Body of pancreas (tissue), 4 donors: ENCODE measurements at regions not wholly inside any gene's neighbourhood (a gene's known extent, or its start where the extent isn't known, plus 50 kb on each side); places are given as distances from the start of the nearest gene placed in this dataset.

Experiments
- POLR2A ChIP-seq, 3 donors: fragments of 450-650 bp; IDR thresholded peaks; one replicate each; pipeline ENCODE4 v1.6.1; 2016; ENCODE audit warnings: antibody characterized with exemption in 3 of 3, mild to moderate bottlenecking in 2 of 3
- TF ChIP-seq, protein P1 (sequence below), 7 experiments: fragments of 450-650 bp in 4 of 7; fragments of 200-600 bp in 3 of 7; sonication (generic) in 3 of 7; IDR thresholded peaks; one replicate each; pipeline ENCODE4 v1.5.1; 2016 to 2019; ENCODE audit warnings: antibody characterized with exemption in 7 of 7

DNA sequence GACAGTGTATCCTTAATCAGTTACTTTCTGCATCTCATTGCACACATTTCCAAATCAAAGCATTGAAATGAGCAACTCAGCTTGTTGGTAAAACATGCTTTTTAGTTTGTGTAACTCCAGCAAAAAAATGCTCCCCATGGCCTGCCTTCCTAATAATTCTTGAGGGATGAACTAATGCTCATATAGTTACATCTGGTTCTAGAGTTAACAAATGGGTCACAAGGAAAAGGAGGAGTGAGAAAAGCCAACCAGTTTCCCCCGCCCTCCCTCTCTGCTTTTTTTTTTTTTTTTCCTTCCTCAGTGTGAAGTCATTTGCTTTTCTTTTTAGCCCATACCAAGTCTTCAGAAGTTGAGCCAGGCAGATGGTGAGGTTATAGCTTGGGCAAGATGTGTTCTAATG is 231.7 kb downstream of the MTX2 start:
- TF ChIP-seq, protein P1, sequence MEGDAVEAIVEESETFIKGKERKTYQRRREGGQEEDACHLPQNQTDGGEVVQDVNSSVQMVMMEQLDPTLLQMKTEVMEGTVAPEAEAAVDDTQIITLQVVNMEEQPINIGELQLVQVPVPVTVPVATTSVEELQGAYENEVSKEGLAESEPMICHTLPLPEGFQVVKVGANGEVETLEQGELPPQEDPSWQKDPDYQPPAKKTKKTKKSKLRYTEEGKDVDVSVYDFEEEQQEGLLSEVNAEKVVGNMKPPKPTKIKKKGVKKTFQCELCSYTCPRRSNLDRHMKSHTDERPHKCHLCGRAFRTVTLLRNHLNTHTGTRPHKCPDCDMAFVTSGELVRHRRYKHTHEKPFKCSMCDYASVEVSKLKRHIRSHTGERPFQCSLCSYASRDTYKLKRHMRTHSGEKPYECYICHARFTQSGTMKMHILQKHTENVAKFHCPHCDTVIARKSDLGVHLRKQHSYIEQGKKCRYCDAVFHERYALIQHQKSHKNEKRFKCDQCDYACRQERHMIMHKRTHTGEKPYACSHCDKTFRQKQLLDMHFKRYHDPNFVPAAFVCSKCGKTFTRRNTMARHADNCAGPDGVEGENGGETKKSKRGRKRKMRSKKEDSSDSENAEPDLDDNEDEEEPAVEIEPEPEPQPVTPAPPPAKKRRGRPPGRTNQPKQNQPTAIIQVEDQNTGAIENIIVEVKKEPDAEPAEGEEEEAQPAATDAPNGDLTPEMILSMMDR (IDR thresholded peaks at IDR 0.05), result no peak
- TF ChIP-seq POLR2A (IDR thresholded peaks at IDR 0.05), result no peak
